SU-DHL-6 (cell line): ENCODE measurements at regions not wholly inside any gene's neighbourhood (a gene's known extent, or its start where the extent isn't known, plus 50 kb on each side); places are given as distances from the start of the nearest gene placed in this dataset.

Experiments
- H2AFZ ChIP-seq: fragments of 200-600 bp; sonication (generic); 2 replicates; pipeline ENCODE4 v1.6.1; 2014; ENCODE audit warnings: low read depth, mild to moderate bottlenecking, moderate library complexity, mixed read lengths, antibody characterized with exemption, low read length; ENCODE audit not compliant: severe bottlenecking
- H3F3A ChIP-seq: fragments of 200-600 bp; shearing (Covaris generic); 2 replicates; pipeline ENCODE4 v1.6.0; 2016; ENCODE audit warnings: antibody characterized with exemption, mild to moderate bottlenecking; ENCODE audit not compliant: insufficient read depth
- H3K27ac ChIP-seq: fragments of 200-600 bp; sonication (generic); 2 replicates; pipeline ENCODE4 v1.5.1; 2016; ENCODE audit warnings: low read depth, mild to moderate bottlenecking, low read length, moderate library complexity, mixed read lengths
- H3K27me3 ChIP-seq: fragments of 200-600 bp; sonication (generic), shearing (Covaris generic); 2 replicates; pipeline ENCODE4 v1.6.0; 2014; ENCODE audit warnings: mild to moderate bottlenecking, low read length
- H3K36me3 ChIP-seq: fragments of 200-600 bp; sonication (generic); 2 replicates; pipeline ENCODE4 v1.6.1; 2014; ENCODE audit warnings: mild to moderate bottlenecking, low read length, mixed read lengths
- H3K4me2 ChIP-seq: fragments of 300-600, 200-600 bp; shearing (Covaris generic), sonication (generic); 2 replicates; pipeline ENCODE4 v1.6.0; 2014; ENCODE audit warnings: low read length, low read depth, mild to moderate bottlenecking; ENCODE audit not compliant: poor library complexity, severe bottlenecking
- H3K4me3 ChIP-seq: fragments of 200-600 bp; sonication (generic); 2 replicates; pipeline ENCODE4 v1.5.1; 2014; ENCODE audit warnings: antibody characterized with exemption, low read length, mild to moderate bottlenecking, mixed read lengths; ENCODE audit not compliant: insufficient read depth, poor library complexity, severe bottlenecking
- H3K79me2 ChIP-seq: fragments of 200-600 bp; sonication (generic); 2 replicates; pipeline ENCODE4 v1.6.1; 2014; ENCODE audit warnings: mild to moderate bottlenecking, low read length, moderate library complexity; ENCODE audit not compliant: insufficient read depth
- H3K9ac ChIP-seq: fragments of 200-600 bp; sonication (generic); 2 replicates; pipeline ENCODE4 v1.7.0; 2014; ENCODE audit warnings: mild to moderate bottlenecking, low read length
- H3K9me2 ChIP-seq: fragments of 200-600 bp; sonication (generic); replicated peaks from 2 replicates; pipeline ENCODE4 v1.6.1; 2014; ENCODE audit warnings: low read length; ENCODE audit not compliant: insufficient read depth
- H3K9me3 ChIP-seq: fragments of 200-600 bp; sonication (generic); 2 replicates; pipeline ENCODE4 v1.6.1; 2014; ENCODE audit warnings: low read length, mixed read lengths; ENCODE audit not compliant: insufficient read depth
- H4K20me1 ChIP-seq: fragments of 200-600 bp; sonication (generic); 2 replicates; pipeline ENCODE4 v1.6.1; 2014; ENCODE audit warnings: low read depth, mild to moderate bottlenecking, antibody characterized with exemption, low read length, moderate library complexity, mixed read lengths
- EZH2phosphoT487 ChIP-seq: fragments of 200-600 bp; sonication (generic), shearing (Covaris generic); conservative IDR thresholded peaks from 2 replicates; pipeline ENCODE4 v1.6.1; 2018; ENCODE audit warnings: mild to moderate bottlenecking, antibody characterized with exemption, low read length, moderate library complexity, mixed read lengths
- TF ChIP-seq, protein P1 (sequence below): fragments of 200-600 bp; sonication (generic); IDR thresholded peaks from one replicate; pipeline ENCODE4 v1.5.1; 2017; ENCODE audit warnings: antibody characterized with exemption, mild to moderate bottlenecking, low read length, moderate library complexity; ENCODE audit not compliant: insufficient read depth, poor library complexity, severe bottlenecking

DNA sequence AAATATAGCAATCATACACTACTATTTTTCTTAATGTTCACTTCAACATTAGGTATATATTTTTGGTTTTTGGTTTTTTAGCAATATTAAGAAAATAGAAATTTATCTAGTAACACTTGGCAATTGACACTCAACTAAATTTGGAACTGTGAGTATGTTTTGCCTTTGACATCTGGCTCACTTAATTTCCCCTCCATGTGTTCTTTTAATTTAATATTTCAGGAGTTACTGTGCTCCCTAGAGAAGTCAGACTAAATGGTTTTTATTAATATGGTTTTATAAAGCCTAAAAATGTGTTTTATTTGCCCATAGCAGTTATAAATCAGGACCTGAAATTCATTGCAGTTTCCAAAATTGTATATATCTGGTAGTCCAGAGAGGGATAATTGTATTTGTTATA, 175.3 kb upstream of the AVPR1A start:
- no peak overlapping the region for H3K4me3 ChIP-seq
- no peaks in the 10 kb centered on the region for H3K27me3 ChIP-seq
- H4K20me1 ChIP-seq, result no peaks in the 10 kb centered on the region
- H3K9ac ChIP-seq, result no peak overlapping the region
- no peaks in the 10 kb centered on the region for H3K9me3 ChIP-seq
- no peaks in the 10 kb centered on the region for H3K36me3 ChIP-seq
- no peaks in the 10 kb centered on the region for H3F3A ChIP-seq
- H3K27ac ChIP-seq, result no peak overlapping the region
- no peaks in the 10 kb centered on the region for H3K9me2 ChIP-seq
- no peaks in the 10 kb centered on the region for H3K79me2 ChIP-seq
- no peak overlapping the region for H2AFZ ChIP-seq
- H3K4me2 ChIP-seq, result no peak overlapping the region
- TF ChIP-seq, protein P1, sequence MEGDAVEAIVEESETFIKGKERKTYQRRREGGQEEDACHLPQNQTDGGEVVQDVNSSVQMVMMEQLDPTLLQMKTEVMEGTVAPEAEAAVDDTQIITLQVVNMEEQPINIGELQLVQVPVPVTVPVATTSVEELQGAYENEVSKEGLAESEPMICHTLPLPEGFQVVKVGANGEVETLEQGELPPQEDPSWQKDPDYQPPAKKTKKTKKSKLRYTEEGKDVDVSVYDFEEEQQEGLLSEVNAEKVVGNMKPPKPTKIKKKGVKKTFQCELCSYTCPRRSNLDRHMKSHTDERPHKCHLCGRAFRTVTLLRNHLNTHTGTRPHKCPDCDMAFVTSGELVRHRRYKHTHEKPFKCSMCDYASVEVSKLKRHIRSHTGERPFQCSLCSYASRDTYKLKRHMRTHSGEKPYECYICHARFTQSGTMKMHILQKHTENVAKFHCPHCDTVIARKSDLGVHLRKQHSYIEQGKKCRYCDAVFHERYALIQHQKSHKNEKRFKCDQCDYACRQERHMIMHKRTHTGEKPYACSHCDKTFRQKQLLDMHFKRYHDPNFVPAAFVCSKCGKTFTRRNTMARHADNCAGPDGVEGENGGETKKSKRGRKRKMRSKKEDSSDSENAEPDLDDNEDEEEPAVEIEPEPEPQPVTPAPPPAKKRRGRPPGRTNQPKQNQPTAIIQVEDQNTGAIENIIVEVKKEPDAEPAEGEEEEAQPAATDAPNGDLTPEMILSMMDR, result no peak

DNA sequence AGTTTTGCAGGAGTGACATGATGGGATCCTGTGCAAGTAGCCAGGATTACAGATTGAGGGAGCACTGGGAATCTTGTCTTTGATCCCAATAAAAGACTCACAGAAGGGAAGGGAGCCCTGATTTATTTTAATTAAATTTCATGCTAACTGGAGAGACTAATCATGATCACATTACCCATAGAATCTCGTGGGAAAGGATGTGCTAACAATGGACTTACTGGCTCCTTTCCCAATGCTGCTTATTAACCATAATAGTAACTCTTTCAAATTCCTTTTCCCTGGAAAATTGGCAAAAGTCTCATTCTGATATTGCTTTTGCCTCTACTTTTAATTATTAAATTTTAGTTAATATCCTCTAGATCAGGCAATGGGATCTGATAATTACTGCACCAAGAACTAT, 174.8 kb upstream of the AVPR1A start:
- Histone ChIP-seq H3K79me2 (no peaks in the 10 kb centered on the region), H2AFZ (no peak overlapping the region), H3K9me2 (no peaks in the 10 kb centered on the region), H3K4me2 (no peak overlapping the region), H3K27ac (no peak overlapping the region), H3K36me3 (no peaks in the 10 kb centered on the region), H3K9ac (no peak overlapping the region), H3K4me3 (no peak overlapping the region), H4K20me1 (no peaks in the 10 kb centered on the region), H3K9me3 (no peaks in the 10 kb centered on the region), H3K27me3 (no peaks in the 10 kb centered on the region), H3F3A (no peaks in the 10 kb centered on the region)
- TF ChIP-seq EZH2phosphoT487, result no peak
- TF ChIP-seq, protein P1, result no peak

DNA sequence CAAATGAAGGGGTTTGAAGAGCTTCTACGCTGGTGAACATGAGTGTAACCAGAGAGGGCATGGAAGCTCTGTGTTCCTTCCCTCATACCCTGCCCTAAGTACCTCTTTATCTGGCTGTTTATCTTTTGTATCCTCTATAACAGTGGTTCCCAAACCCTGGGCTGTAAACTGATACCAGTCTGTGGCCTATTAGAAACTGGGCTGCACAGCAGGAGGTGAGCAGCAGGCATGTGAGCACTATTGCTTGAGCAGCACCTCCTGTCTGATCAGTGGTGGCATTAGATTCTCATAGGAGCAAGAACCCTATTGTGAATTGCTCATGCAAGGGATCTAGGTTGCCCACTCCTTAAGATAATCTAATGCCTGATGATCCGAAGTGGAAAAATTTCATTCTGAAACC, 172.9 kb upstream of the AVPR1A start:
- Histone ChIP-seq H3K4me2 (no peak overlapping the region), H3K27ac (no peak overlapping the region), H4K20me1 (no peaks in the 10 kb centered on the region), H3K4me3 (no peak overlapping the region), H3K9me3 (no peaks in the 10 kb centered on the region), H3F3A (no peaks in the 10 kb centered on the region), H3K27me3 (no peaks in the 10 kb centered on the region), H2AFZ (no peak overlapping the region), H3K9me2 (no peaks in the 10 kb centered on the region), H3K79me2 (no peaks in the 10 kb centered on the region), H3K9ac (no peak overlapping the region), H3K36me3 (no peaks in the 10 kb centered on the region)
- TF ChIP-seq, protein P1, result no peak
- TF ChIP-seq EZH2phosphoT487, result no peak

DNA sequence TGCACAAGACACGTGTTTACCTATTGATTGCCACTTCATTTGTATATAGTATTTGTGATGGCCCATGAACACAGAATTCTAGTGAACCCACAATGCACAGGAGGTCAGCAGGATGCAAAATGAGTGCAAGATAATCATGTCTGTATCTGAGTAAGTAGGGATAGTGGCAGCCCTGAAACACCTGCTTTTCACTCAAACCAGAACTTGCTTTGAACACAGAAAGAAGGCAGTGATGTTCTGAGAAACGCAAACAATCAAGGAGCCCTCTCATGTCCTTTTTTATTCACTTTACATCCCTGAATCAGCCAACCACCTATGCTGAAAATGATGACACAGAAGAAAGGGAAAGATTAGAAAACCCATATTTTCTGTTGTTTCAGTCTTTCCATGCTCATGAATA, 170.4 kb upstream of the AVPR1A start:
- no peak overlapping the region for H3K4me3 ChIP-seq
- no peaks in the 10 kb centered on the region for H3K9me3 ChIP-seq
- no peaks in the 10 kb centered on the region for H3K36me3 ChIP-seq
- no peak overlapping the region for H3K27ac ChIP-seq
- no peaks in the 10 kb centered on the region for H3F3A ChIP-seq
- no peak for TF ChIP-seq EZH2phosphoT487
- TF ChIP-seq, protein P1, result no peak
- no peaks in the 10 kb centered on the region for H4K20me1 ChIP-seq
- H3K9ac ChIP-seq, result no peak overlapping the region
- H3K4me2 ChIP-seq, result no peak overlapping the region
- H3K79me2 ChIP-seq, result no peaks in the 10 kb centered on the region
- H2AFZ ChIP-seq, result no peak overlapping the region
- H3K27me3 ChIP-seq, result no peaks in the 10 kb centered on the region
- no peaks in the 10 kb centered on the region for H3K9me2 ChIP-seq
